Uterus (tissue), 3 donors: ENCODE measurements at regions not wholly inside any gene's neighbourhood (a gene's known extent, or its start where the extent isn't known, plus 50 kb on each side); places are given as distances from the start of the nearest gene placed in this dataset.

Source experiments
- DNase-seq, 2 donors: peaks; one replicate each; pipeline ENCODE4 v3.0.0-alpha.2; 2019 to 2020
- H3K27ac ChIP-seq, 2 donors: fragments of 200-600 bp; sonication (generic); 1 replicate in 1 of 2; 2 replicates in 1 of 2; pipeline ENCODE4 v1.5.1; 2016 to 2018
- H3K27me3 ChIP-seq, 2 donors: fragments of 200-600 bp; sonication (generic); one replicate each; pipeline ENCODE4 v1.5.1; 2018 to 2019; ENCODE audit warnings: control low read depth in 1 of 2
- H3K36me3 ChIP-seq, 2 donors: fragments of 200-600 bp; sonication (generic); one replicate each; pipeline ENCODE4 v1.5.1; 2019; ENCODE audit warnings: control low read depth in 1 of 2
- H3K4me1 ChIP-seq, 2 donors: fragments of 200-600 bp; sonication (generic); one replicate each; pipeline ENCODE4 v1.5.1; 2018 to 2019; ENCODE audit warnings: control low read depth in 1 of 2
- H3K4me3 ChIP-seq, 2 donors: fragments of 200-600 bp; sonication (generic); 1 replicate in 1 of 2; 2 replicates in 1 of 2; pipeline ENCODE4 v1.5.1; 2018 to 2019; ENCODE audit warnings: mild to moderate bottlenecking in 1 of 2
- H3K9me3 ChIP-seq, 2 donors: fragments of 200-600 bp; sonication (generic); one replicate each; pipeline ENCODE4 v1.5.1; 2019; ENCODE audit warnings: control low read depth in 1 of 2
- CTCF ChIP-seq, 4 experiments: fragments of 200-600 bp in 2 of 4; fragments of 450-650 bp in 2 of 4; sonication (generic) in 2 of 4; IDR thresholded peaks; one replicate each; pipeline ENCODE4 v1.5.1; 2016 to 2019; ENCODE audit warnings: antibody characterized with exemption in 4 of 4, mild to moderate bottlenecking in 2 of 4, moderate library complexity in 1 of 4
- POLR2A ChIP-seq, 2 donors: fragments of 450-650 bp; IDR thresholded peaks; one replicate each; pipeline ENCODE4 v1.6.1; 2016; ENCODE audit warnings: antibody characterized with exemption in 2 of 2, mild to moderate bottlenecking in 1 of 2, moderate library complexity in 1 of 2
- intact Hi-C: fragments of 100-400 bp; cut with DNase I; formaldehyde crosslinking; loops from one replicate; pipeline ENCODE4 v1.15.1; 2023; ENCODE audit warnings: low total_unique reads
- donor health status: DM: yes; HTN: yes; CAD: no.

GRCh38 chr2:105954891-105955290 is 210.2 kb downstream of the NCK2 start:
- no peaks in the 10 kb centered on the region for H3K27me3 ChIP-seq
- H3K36me3 ChIP-seq = no peaks in the 10 kb centered on the region
- no peaks in the 10 kb centered on the region for H3K9me3 ChIP-seq
- H3K4me1 ChIP-seq = no peaks in the 10 kb centered on the region
- DNase-seq = no peak
- no peak overlapping the region for H3K4me3 ChIP-seq
- intact Hi-C loops = no loop called here
- no peak for TF ChIP-seq CTCF (IDR thresholded peaks at IDR 0.05)
- no peak overlapping the region for H3K27ac ChIP-seq

- Histone ChIP-seq H3K27ac (no peak overlapping the region), H3K4me3 (no peak overlapping the region), H3K4me1 (no peaks in the 10 kb centered on the region), H3K36me3 (no peaks in the 10 kb centered on the region), H3K27me3 (no peaks in the 10 kb centered on the region), H3K9me3 (no peaks in the 10 kb centered on the region)
- DNase-seq = no peak
- TF ChIP-seq CTCF (IDR thresholded peaks at IDR 0.05) (no peak), POLR2A (IDR thresholded peaks at IDR 0.05) (no peak)
- intact Hi-C loops = no loop called here
These were observed 209.2 kb downstream of the NCK2 start for GRCh38 chr2:105953942-105954341.

GRCh38 chr2:105952131-105952530 is 207.4 kb downstream of the NCK2 start:
- DNase-seq = no peak
- TF ChIP-seq CTCF (IDR thresholded peaks at IDR 0.05) (no peak), POLR2A (IDR thresholded peaks at IDR 0.05) (no peak)
- Histone ChIP-seq H3K36me3 (no peaks in the 10 kb centered on the region), H3K27me3 (no peaks in the 10 kb centered on the region), H3K27ac (no peak overlapping the region), H3K4me3 (no peak overlapping the region), H3K9me3 (no peaks in the 10 kb centered on the region), H3K4me1 (no peaks in the 10 kb centered on the region)
- intact Hi-C loops = no loop called here

- no peaks in the 10 kb centered on the region for H3K27me3 ChIP-seq
- TF ChIP-seq POLR2A (IDR thresholded peaks at IDR 0.05) = no peak
- no peak for TF ChIP-seq CTCF (IDR thresholded peaks at IDR 0.05)
- H3K27ac ChIP-seq = no peak overlapping the region
- no peaks in the 10 kb centered on the region for H3K4me1 ChIP-seq
- H3K4me3 ChIP-seq = no peak overlapping the region
- no peaks in the 10 kb centered on the region for H3K9me3 ChIP-seq
- H3K36me3 ChIP-seq = no peaks in the 10 kb centered on the region
- intact Hi-C loops = no loop called here
- no peak for DNase-seq
These were observed 206.6 kb downstream of the NCK2 start for GRCh38 chr2:105951384-105951694.

- no peak overlapping the region for H3K4me3 ChIP-seq
- intact Hi-C loops = no loop called here
- H3K9me3 ChIP-seq = no peaks in the 10 kb centered on the region
- H3K36me3 ChIP-seq = no peaks in the 10 kb centered on the region
- TF ChIP-seq CTCF (IDR thresholded peaks at IDR 0.05) (no peak), POLR2A (IDR thresholded peaks at IDR 0.05) (no peak)
- H3K27me3 ChIP-seq = no peaks in the 10 kb centered on the region
- H3K4me1 ChIP-seq = no peaks in the 10 kb centered on the region
- no peak for DNase-seq
- H3K27ac ChIP-seq = no peak overlapping the region
These were observed 206.0 kb downstream of the NCK2 start for GRCh38 chr2:105950521-105951383.
